ENCODE measurements at regions not wholly inside any gene's neighbourhood (a gene's known extent, or its start where the extent isn't known, plus 50 kb on each side); places are given as distances from the start of the nearest gene placed in this dataset.

- no peak for DNase-seq (ENCODE audit: low read depth)
- TF ChIP-seq CTCF (IDR thresholded peaks at IDR 0.05; ENCODE audit: insufficient read depth, low read depth, low read length): no peak
- H3K4me3 ChIP-seq (ENCODE audit: low read depth, low read length): no peak overlapping the region
Measured at GRCh38 chr5:12354686-12355085, 450.4 kb upstream of the CTNND2 start.

GRCh38 chr5:12343558-12343957 lies 439.3 kb upstream of the CTNND2 start:
- H3K4me3 ChIP-seq (ENCODE audit: low read depth, low read length): no peak overlapping the region
- no peak for TF ChIP-seq CTCF (IDR thresholded peaks at IDR 0.05; ENCODE audit: insufficient read depth, low read depth, low read length)
- DNase-seq (ENCODE audit: low read depth): no peak

- DNase-seq (ENCODE audit: low read depth): no peak
- no peak overlapping the region for H3K4me3 ChIP-seq (ENCODE audit: low read depth, low read length)
- no peak for TF ChIP-seq CTCF (IDR thresholded peaks at IDR 0.05; ENCODE audit: insufficient read depth, low read depth, low read length)
Measured at GRCh38 chr5:12335938-12336337, 431.7 kb upstream of the CTNND2 start.

DNA sequence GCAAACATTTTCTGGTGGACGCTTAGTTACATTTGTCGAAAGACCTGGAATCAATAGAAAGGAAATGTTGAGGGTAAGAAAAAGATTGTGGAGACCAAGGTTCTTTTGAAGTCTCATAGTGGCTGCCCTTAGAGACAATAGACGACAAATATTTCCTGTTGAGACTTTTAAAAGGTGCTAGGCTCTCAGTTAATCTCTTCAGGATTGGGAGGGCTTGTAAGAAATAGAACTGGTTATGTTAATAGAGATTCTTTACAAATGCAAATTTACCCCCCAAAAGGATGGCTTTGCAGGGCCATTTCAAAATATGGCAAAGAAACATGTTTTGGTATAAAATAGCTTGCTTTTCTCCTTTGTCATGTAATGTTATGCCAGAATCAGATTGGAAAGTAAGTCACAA lies 428.2 kb upstream of the CTNND2 start:
- H3K4me3 ChIP-seq (ENCODE audit: low read depth, low read length): no peak overlapping the region
- no peak for TF ChIP-seq CTCF (IDR thresholded peaks at IDR 0.05; ENCODE audit: insufficient read depth, low read depth, low read length)
- DNase-seq (ENCODE audit: low read depth): no peak

DNA sequence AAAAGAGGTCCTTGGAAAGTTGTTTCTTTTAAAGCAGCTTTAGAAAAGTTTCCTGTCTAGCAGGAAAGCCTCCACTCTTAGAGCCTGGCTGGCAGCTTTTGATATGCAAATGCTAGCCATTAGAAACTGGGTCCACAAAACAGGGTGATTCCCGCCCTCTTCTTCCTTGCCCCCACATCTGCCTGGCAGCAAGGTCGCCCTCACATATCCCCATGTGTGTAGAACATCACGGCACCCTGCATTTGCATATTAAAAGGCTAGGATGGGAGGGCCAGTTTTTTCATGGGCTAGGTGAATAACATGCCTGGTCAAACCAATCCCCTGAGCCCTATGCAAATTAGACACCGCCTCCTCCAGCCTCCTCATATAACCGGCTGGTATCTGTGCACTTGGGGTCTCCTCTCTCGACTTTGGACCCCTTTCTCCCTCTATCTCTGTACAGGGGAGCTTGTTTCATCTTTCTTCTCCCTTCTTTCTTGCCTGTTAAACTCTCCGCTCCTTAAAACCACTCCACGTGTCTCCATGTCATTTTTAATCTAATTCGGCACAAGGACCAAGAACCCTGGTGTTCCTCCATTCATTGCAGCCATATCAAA lies 426.8 kb upstream of the CTNND2 start:
- DNase-seq (ENCODE audit: low read depth): no peak
- TF ChIP-seq CTCF (IDR thresholded peaks at IDR 0.05; ENCODE audit: insufficient read depth, low read depth, low read length): no peak
- H3K4me3 ChIP-seq (ENCODE audit: low read depth, low read length): no peak overlapping the region

- no peak for TF ChIP-seq CTCF (IDR thresholded peaks at IDR 0.05; ENCODE audit: insufficient read depth, low read depth, low read length)
- no peak for DNase-seq (ENCODE audit: low read depth)
Measured at GRCh38 chr5:12330381-12330780, 426.1 kb upstream of the CTNND2 start.

DNA sequence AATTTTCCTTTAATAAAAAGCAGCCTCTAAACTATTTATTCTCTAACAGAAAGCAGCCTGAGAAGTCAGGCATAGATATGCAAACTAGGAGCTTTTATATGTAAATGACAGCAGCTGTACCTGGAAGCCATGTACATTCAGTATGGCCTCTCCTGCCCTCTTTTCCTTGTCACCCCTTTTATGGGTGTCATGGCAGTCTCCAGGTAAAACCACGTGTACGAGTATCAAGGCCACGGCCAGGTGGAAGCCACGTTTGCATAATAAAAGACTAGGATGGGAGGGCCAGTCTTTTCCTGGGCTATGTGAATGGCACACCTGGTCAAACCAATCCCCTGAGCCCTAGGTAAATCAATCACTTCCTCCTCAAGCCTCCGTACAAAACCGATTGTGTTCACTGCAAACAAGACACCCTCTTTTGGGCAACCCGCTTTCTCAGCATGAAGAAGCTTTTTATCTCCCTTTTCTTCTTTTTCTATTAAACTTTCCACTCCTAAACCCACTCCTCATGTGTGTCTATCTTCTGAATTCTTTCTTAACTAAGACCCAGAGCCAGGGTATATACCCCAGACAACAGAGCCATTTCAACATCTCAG lies 419.5 kb upstream of the CTNND2 start:
- no peak for DNase-seq (ENCODE audit: low read depth)
- no peak for TF ChIP-seq CTCF (IDR thresholded peaks at IDR 0.05; ENCODE audit: insufficient read depth, low read depth, low read length)
- no peak overlapping the region for H3K4me3 ChIP-seq (ENCODE audit: low read depth, low read length)

More at GRCh38 chr5:12330381-12330780, 426.1 kb upstream of the CTNND2 start:
- no peak overlapping the region for H3K4me3 ChIP-seq (ENCODE audit: low read depth, low read length)

All from fibroblast of villous mesenchyme (primary cell).